OCI-LY7 (cell line): ENCODE measurements at regions not wholly inside any gene's neighbourhood (a gene's known extent, or its start where the extent isn't known, plus 50 kb on each side); places are given as distances from the start of the nearest gene placed in this dataset.

Source experiments
- CTCF ChIP-seq: fragments of 200-600 bp; sonication (generic); conservative IDR thresholded peaks from 2 replicates; pipeline ENCODE4 v1.5.1; 2014; ENCODE audit warnings: mild to moderate bottlenecking, antibody characterized with exemption, low read length, moderate library complexity, mixed read lengths
- EZH2phosphoT487 ChIP-seq: fragments of 200-600 bp; sonication (generic); IDR thresholded peaks from 2 replicates; pipeline ENCODE4 v1.6.1; 2018; ENCODE audit warnings: low read depth, borderline replicate concordance, mild to moderate bottlenecking, mixed run types, antibody characterized with exemption, low read length, moderate library complexity, mixed read lengths

- no peak for TF ChIP-seq CTCF
- TF ChIP-seq EZH2phosphoT487 = no peak
Measured at GRCh38 chr9:14389657-14390056, 75.7 kb upstream of the NFIB start.
